ENCODE measurements at regions not wholly inside any gene's neighbourhood (a gene's known extent, or its start where the extent isn't known, plus 50 kb on each side); places are given as distances from the start of the nearest gene placed in this dataset.

DNA sequence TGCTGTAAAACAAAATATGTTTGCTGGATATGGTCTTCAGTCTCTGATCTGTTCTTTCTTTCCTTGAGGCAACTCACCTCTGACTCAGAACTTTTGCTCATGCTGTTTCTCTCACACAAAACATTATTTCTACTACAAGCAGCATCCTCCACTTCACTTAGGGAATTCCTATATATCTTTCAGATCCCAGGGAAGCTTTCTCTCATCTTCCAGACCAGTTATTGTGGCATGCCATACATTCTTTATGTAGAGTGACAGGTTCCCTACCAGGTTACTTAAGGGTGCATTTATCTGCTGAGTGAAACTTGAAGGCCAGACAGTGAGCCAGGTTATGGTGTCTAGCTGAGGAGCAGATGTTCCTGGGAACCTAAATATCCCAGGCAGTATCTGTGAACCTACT lies 1226.0 kb downstream of the CDH8 start:
- TF ChIP-seq, protein P1, sequence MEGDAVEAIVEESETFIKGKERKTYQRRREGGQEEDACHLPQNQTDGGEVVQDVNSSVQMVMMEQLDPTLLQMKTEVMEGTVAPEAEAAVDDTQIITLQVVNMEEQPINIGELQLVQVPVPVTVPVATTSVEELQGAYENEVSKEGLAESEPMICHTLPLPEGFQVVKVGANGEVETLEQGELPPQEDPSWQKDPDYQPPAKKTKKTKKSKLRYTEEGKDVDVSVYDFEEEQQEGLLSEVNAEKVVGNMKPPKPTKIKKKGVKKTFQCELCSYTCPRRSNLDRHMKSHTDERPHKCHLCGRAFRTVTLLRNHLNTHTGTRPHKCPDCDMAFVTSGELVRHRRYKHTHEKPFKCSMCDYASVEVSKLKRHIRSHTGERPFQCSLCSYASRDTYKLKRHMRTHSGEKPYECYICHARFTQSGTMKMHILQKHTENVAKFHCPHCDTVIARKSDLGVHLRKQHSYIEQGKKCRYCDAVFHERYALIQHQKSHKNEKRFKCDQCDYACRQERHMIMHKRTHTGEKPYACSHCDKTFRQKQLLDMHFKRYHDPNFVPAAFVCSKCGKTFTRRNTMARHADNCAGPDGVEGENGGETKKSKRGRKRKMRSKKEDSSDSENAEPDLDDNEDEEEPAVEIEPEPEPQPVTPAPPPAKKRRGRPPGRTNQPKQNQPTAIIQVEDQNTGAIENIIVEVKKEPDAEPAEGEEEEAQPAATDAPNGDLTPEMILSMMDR (IDR thresholded peaks at IDR 0.05): no peak
- no peak for TF ChIP-seq POLR2AphosphoS5 (IDR thresholded peaks at IDR 0.05)

Measured in upper lobe of left lung (tissue), 4 donors.